PC-9 (cell line): ENCODE measurements at regions not wholly inside any gene's neighbourhood (a gene's known extent, or its start where the extent isn't known, plus 50 kb on each side); places are given as distances from the start of the nearest gene placed in this dataset.

Experiments
- BruUV-seq: library from RNA; stranded (reverse); fragments of 400-500 nt; replicated peaks from 2 replicates; lab custom pipeline; 2021; lab: Mats Ljungman, UMichigan
- CTCF ChIA-PET: fragments of 300-600 bp; sonication (Branson Sonifier 250); formaldehyde crosslinking; loops from one replicate; lab custom pipeline; 2022; ENCODE audit warnings: antibody characterized with exemption; lab: Charles Lee
- POLR2A ChIA-PET: fragments of 300-600 bp; sonication (Branson Sonifier 250); formaldehyde crosslinking; loops from one replicate; lab custom pipeline; 2022; ENCODE audit warnings: antibody characterized with exemption; ENCODE audit not compliant: unreplicated experiment; lab: Charles Lee
- DNase-seq, 2 experiments: peaks; one replicate each; pipeline versions ENCODE4 v3.0.0 to v3.0.0-alpha.2; 2015 to 2022; ENCODE audit warnings: mixed read lengths in 1 of 2
- H2AFZ ChIP-seq: fragments of 200-600 bp; sonication (generic); 2 replicates; pipeline ENCODE4 v1.8.1; 2017; ENCODE audit warnings: antibody characterized with exemption
- H3F3A ChIP-seq: fragments of 200-600 bp; sonication (generic); 2 replicates; pipeline ENCODE4 v1.8.1; 2017; ENCODE audit warnings: antibody characterized with exemption, mild to moderate bottlenecking, low read depth; ENCODE audit not compliant: insufficient read depth
- H3K27ac ChIP-seq: fragments of 200-600 bp; sonication (generic); 2 replicates; pipeline ENCODE4 v1.6.1; 2016; ENCODE audit warnings: mixed run types
- H3K27me3 ChIP-seq: fragments of 200-600 bp; sonication (generic); 2 replicates; pipeline ENCODE4 v1.6.1; 2016; ENCODE audit warnings: low read depth, mixed run types; ENCODE audit not compliant: insufficient read depth
- H3K36me3 ChIP-seq: fragments of 200-600 bp; sonication (generic); 2 replicates; pipeline ENCODE4 v1.6.1; 2016; ENCODE audit warnings: low read depth, mixed run types
- H3K4me1 ChIP-seq: fragments of 200-600 bp; sonication (generic); replicated peaks from 2 replicates; pipeline ENCODE4 v1.6.1; 2016; ENCODE audit warnings: mixed run types; ENCODE audit not compliant: insufficient read depth
- H3K4me2 ChIP-seq: fragments of 200-600 bp; sonication (generic); 2 replicates; pipeline ENCODE4 v1.6.1; 2017; ENCODE audit warnings: mixed run types
- H3K4me3 ChIP-seq: fragments of 200-600 bp; sonication (generic); 2 replicates; pipeline ENCODE4 v1.6.1; 2016; ENCODE audit warnings: mixed run types
- H3K79me2 ChIP-seq: fragments of 200-600 bp; sonication (generic); 2 replicates; pipeline ENCODE4 v1.6.1; 2017; ENCODE audit warnings: low read depth, mixed run types
- H3K9me2 ChIP-seq: fragments of 200-600 bp; sonication (generic); 2 replicates; pipeline ENCODE4 v1.8.1; 2017; ENCODE audit warnings: mild to moderate bottlenecking; ENCODE audit not compliant: insufficient read depth
- H3K9me3 ChIP-seq: fragments of 200-600 bp; sonication (generic); 2 replicates; pipeline ENCODE4 v1.8.1; 2016; ENCODE audit warnings: low read depth; ENCODE audit not compliant: insufficient read depth
- H4K20me1 ChIP-seq: fragments of 200-600 bp; sonication (generic); 2 replicates; pipeline ENCODE4 v1.8.1; 2017; ENCODE audit not compliant: insufficient read depth
- EZH2 ChIP-seq: fragments of 200-600 bp; sonication (generic); IDR thresholded peaks from 2 replicates; pipeline ENCODE4 v1.8.0; 2017; ENCODE audit warnings: antibody characterized with exemption, low read depth
- intact Hi-C: fragments of 100-400 bp; cut with micrococcal nuclease; formaldehyde crosslinking; loops from one replicate; pipeline ENCODE4 v1.10.0; 2022; ENCODE audit not compliant: unreplicated experiment
- TF ChIP-seq, protein P1 (sequence below): fragments of 200-600 bp; sonication (generic); conservative IDR thresholded peaks from 2 replicates; pipeline ENCODE4 v1.6.1; 2017; ENCODE audit warnings: mixed run types, antibody characterized with exemption, mild to moderate bottlenecking, moderate library complexity

DNA sequence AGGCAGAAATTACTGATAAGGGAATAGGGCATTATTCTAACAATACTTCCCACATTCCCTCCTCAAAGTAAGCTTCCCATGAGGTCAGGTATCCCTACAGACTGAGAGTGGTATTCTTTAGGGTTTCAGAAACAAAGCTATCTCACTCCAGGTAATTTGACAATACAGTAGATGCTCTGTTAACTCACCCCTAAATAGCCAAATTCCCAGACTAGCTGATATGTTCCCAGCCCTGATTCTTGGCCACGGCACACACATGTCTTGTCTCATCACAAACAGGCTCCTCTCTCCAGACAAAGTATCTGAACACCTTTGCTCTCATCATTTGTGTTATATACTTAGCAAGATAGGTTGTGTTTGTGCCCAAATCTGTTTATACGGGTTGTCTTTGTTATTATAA lies 139.9 kb downstream of the ZNF608 start:
- POLR2A ChIA-PET = no interaction called here
- CTCF ChIA-PET = no interaction called here
- H3K4me3 ChIP-seq = no peak overlapping the region

DNA sequence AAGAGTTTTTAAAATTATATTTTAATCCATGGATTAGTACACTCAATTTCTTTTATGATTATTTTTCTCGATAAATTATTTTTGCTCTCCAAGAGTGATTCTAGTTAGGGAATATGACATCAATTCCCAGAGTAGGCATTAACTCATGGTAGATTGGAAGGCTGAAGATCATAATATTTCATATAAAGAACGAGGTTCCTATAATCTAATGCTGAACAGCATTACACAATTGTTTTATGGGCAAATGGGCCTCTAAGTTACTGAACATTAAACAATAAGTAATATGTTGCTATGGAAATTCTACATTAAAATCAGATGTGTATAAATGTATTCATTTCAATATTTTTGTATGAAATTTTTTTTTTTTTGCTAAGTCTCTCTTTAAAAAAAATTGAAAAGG lies 140.3 kb downstream of the ZNF608 start:
- no peaks in the 10 kb centered on the region for H3K27me3 ChIP-seq
- no peak overlapping the region for H2AFZ ChIP-seq
- H3K79me2 ChIP-seq = no peaks in the 10 kb centered on the region
- H3F3A ChIP-seq = no peaks in the 10 kb centered on the region
- no peak overlapping the region for H3K4me3 ChIP-seq
- intact Hi-C loops = no loop called here
- no peak overlapping the region for H3K4me2 ChIP-seq
- no TSS peak for BruUV-seq
- TF ChIP-seq EZH2 = no peak
- TF ChIP-seq, protein P1, sequence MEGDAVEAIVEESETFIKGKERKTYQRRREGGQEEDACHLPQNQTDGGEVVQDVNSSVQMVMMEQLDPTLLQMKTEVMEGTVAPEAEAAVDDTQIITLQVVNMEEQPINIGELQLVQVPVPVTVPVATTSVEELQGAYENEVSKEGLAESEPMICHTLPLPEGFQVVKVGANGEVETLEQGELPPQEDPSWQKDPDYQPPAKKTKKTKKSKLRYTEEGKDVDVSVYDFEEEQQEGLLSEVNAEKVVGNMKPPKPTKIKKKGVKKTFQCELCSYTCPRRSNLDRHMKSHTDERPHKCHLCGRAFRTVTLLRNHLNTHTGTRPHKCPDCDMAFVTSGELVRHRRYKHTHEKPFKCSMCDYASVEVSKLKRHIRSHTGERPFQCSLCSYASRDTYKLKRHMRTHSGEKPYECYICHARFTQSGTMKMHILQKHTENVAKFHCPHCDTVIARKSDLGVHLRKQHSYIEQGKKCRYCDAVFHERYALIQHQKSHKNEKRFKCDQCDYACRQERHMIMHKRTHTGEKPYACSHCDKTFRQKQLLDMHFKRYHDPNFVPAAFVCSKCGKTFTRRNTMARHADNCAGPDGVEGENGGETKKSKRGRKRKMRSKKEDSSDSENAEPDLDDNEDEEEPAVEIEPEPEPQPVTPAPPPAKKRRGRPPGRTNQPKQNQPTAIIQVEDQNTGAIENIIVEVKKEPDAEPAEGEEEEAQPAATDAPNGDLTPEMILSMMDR = no peak
- H3K36me3 ChIP-seq = no peaks in the 10 kb centered on the region
- DNase-seq = no peak
- H3K27ac ChIP-seq = no peak overlapping the region
- H3K9me2 ChIP-seq = no peaks in the 10 kb centered on the region
- no peaks in the 10 kb centered on the region for H3K9me3 ChIP-seq
- ChIA-PET POLR2A (no interaction called here), CTCF (no interaction called here)
- H4K20me1 ChIP-seq = no peaks in the 10 kb centered on the region
- no peaks in the 10 kb centered on the region for H3K4me1 ChIP-seq

More for the DNA sequence above, 139.9 kb downstream of the ZNF608 start:
- Histone ChIP-seq H3K27me3 (no peaks in the 10 kb centered on the region), H3K9me2 (no peaks in the 10 kb centered on the region), H2AFZ (no peak overlapping the region), H4K20me1 (no peaks in the 10 kb centered on the region), H3K4me2 (no peak overlapping the region), H3K79me2 (no peaks in the 10 kb centered on the region), H3K36me3 (no peaks in the 10 kb centered on the region), H3K9me3 (no peaks in the 10 kb centered on the region), H3K27ac (no peak overlapping the region), H3K4me1 (no peaks in the 10 kb centered on the region), H3F3A (no peaks in the 10 kb centered on the region)
- TF ChIP-seq, protein P1 = no peak
- TF ChIP-seq EZH2 = no peak
- intact Hi-C loops = no loop called here
- no TSS peak for BruUV-seq
- DNase-seq = no peak

DNA sequence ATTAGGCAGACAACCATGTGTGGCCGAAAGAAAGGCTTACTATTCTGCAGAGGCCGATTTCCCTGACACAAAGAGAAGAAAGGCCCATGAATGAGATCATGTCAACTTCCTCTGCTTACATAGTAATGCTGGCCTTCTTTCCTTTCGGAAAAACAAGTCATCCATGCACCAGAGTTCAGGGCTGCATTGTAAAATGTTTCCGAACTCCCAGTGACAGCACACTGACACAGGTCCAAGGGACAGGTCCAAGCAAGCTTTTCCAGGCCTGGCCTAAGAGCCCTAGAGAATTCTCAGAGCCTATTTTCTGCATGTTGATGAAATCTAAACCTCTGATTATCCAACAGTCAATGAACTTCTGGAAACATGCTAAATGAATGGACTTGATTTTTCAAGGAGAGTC lies 140.9 kb downstream of the ZNF608 start:
- H4K20me1 ChIP-seq = no peaks in the 10 kb centered on the region
- DNase-seq = no peak
- POLR2A ChIA-PET = no interaction called here
- H3F3A ChIP-seq = no peaks in the 10 kb centered on the region
- no peaks in the 10 kb centered on the region for H3K27me3 ChIP-seq
- H3K4me1 ChIP-seq = no peaks in the 10 kb centered on the region
- no peak overlapping the region for H3K4me2 ChIP-seq
- H3K36me3 ChIP-seq = no peaks in the 10 kb centered on the region
- H3K9me3 ChIP-seq = no peaks in the 10 kb centered on the region
- no peak overlapping the region for H2AFZ ChIP-seq
- CTCF ChIA-PET = no interaction called here
- no peak overlapping the region for H3K4me3 ChIP-seq
- intact Hi-C loops = no loop called here
- H3K27ac ChIP-seq = no peak overlapping the region
- no peaks in the 10 kb centered on the region for H3K79me2 ChIP-seq
- no peak for TF ChIP-seq EZH2
- TF ChIP-seq, protein P1 = no peak
- H3K9me2 ChIP-seq = no peaks in the 10 kb centered on the region
- BruUV-seq = no TSS peak
